Dendritic cell treated with granulocyte-macrophage colony-stimulating factor and Interleukin-4, amounts not matched to agents 40 ng/mL and 50 ng/mL, for 4 days (primary cell): ENCODE measurements at regions not wholly inside any gene's neighbourhood (a gene's known extent, or its start where the extent isn't known, plus 50 kb on each side); places are given as distances from the start of the nearest gene placed in this dataset.

Experiments
- H3K27ac Mint-ChIP-seq: one replicate; pipeline ENCODE4 v1.8.0; 2022; ENCODE audit warnings: mild to moderate bottlenecking, mixed read lengths
- H3K27me3 Mint-ChIP-seq: one replicate; pipeline ENCODE4 v1.8.0; 2022; ENCODE audit warnings: mild to moderate bottlenecking, mixed read lengths
- H3K36me3 Mint-ChIP-seq: one replicate; pipeline ENCODE4 v1.8.0; 2022; ENCODE audit warnings: low read depth, mixed read lengths
- H3K4me1 Mint-ChIP-seq: one replicate; pipeline ENCODE4 v1.8.0; 2022; ENCODE audit warnings: low read depth, mixed read lengths
- H3K4me3 Mint-ChIP-seq: one replicate; pipeline ENCODE4 v1.8.0; 2022; ENCODE audit warnings: mild to moderate bottlenecking, moderate library complexity, mixed read lengths
- H3K9me3 Mint-ChIP-seq: one replicate; pipeline ENCODE4 v1.8.0; 2022; ENCODE audit warnings: mixed read lengths
- intact Hi-C: fragments of 100-400 bp; cut with micrococcal nuclease; formaldehyde crosslinking; loops from one replicate; pipeline ENCODE4 v1.15.0; 2022

DNA sequence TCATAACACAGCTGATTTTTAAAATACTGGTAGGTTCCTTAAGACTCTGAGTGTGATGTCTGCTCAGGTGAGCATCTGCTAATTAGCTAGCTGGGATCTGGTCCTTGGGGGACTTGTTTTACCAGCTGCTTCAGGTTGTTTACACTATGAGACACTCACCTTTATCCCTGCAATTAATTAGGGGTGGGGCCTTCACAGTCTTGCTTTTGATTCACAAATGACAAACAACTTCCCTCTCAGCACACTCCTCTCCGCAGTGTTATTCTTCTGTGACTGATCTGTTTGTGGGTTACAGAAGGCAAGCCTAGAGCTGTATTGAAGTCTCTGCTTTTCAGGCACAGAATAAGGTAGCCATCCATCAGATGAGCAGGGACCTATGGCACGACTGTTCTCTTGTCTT is 62.0 kb upstream of the CD83 start:
- Mint-ChIP-seq H3K9me3 (no peaks in the 10 kb centered on the region), H3K4me1 (no peaks in the 10 kb centered on the region), H3K27ac (no peak overlapping the region), H3K36me3 (no peaks in the 10 kb centered on the region), H3K4me3 (no peak overlapping the region), H3K27me3 (peaks cover 38% of the 10 kb centered on the region)
- intact Hi-C loops: no loop called here

DNA sequence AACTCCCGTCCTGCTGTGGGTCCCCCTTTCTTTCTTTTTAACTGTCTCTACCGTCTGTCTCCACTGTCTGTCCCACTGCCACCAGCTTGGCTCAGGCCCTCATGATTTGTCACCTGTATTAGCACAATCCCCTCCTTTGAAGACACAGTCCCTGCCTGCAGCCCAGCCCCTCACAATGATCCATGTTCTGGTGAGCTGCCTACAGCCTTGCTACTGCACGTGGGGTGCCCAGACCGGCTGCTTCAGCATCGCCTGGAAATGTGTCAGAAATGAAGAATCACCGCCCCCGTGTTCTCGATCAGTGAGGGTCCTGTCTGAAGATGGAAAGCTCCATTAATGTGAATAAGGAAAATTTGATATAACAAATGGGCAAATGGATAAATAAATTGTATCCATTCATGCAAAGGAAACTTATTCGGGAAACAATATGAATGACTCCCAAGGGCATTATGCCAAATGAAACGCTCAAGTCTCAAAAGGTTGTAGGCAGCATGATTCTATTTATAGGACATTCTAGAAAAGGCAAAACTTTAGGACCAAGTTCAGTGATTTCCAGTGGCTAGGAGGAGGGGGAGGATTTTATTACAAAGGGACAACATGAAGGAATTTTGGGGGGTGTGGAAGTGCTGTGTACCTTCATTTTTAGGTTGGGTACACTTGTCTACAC is 59.4 kb upstream of the CD83 start:
- H3K4me3 Mint-ChIP-seq: no peak overlapping the region
- H3K27me3 Mint-ChIP-seq: peaks cover 42% of the 10 kb centered on the region
- H3K9me3 Mint-ChIP-seq: no peaks in the 10 kb centered on the region
- no peaks in the 10 kb centered on the region for H3K36me3 Mint-ChIP-seq
- intact Hi-C loops: no loop called here
- no peak overlapping the region for H3K27ac Mint-ChIP-seq
- no peaks in the 10 kb centered on the region for H3K4me1 Mint-ChIP-seq

DNA sequence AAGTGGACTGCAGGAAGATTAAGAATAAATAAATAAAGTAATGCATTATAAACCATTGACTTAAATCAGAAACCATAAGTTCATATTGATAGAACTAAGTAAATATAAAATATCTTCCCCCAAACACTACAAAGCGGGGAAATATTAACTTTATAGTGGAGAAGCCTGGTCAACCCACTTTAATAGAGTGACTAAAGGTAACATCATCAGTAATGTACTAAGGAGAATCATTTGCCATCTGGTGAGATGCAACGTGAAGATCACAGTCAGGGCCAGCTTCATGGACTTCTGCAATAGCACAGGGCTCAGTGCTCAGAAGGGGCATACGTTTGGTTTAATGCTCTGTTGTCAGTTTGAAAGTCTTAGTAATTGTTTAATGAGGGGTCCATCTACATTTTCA is 58.8 kb upstream of the CD83 start:
- Mint-ChIP-seq H3K27me3 (peaks cover 45% of the 10 kb centered on the region), H3K9me3 (no peaks in the 10 kb centered on the region), H3K27ac (no peak overlapping the region), H3K36me3 (no peaks in the 10 kb centered on the region), H3K4me3 (no peak overlapping the region), H3K4me1 (no peaks in the 10 kb centered on the region)
- intact Hi-C loops: no loop called here

DNA sequence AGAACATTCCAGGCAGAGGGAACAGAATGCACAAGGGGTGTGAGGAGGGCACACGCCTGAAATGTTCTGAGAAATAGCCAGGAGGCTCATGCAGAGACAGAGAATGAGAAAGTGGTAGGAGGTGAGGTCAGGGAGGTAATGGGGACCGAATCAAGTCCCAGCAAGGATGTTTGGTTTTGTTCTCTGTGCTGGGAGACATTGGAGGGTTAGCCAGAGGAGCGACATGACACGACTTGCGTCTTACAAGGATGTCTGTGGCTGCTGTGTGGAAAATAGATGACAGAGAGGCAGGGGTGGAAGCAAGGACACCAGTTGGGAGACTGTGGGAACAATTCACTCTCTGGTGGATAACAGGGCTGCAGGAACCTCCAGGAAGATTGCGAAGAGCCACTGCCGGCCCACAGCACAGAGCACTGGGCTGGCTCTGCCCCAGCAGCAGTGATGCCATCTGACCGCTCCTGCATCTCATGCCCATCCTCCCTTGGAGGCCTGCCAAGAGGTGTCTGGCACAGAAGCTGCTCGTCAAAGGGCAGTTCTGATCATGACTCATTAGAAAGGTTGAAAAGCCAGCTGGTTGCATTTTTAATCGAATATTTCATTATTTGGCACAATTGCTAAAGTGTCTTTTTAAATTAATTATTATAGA is 57.7 kb upstream of the CD83 start:
- peaks cover 43% of the 10 kb centered on the region for H3K27me3 Mint-ChIP-seq
- intact Hi-C loops: loop anchor here (5.0 kb wide), 1 partner anchor 723 kb away; no protein-coding TSS in a partner anchor

GRCh38 chr6:14060971-14061370 is 56.6 kb upstream of the CD83 start:
- H3K27me3 Mint-ChIP-seq: peaks cover 48% of the 10 kb centered on the region
- no peaks in the 10 kb centered on the region for H3K36me3 Mint-ChIP-seq
- H3K4me3 Mint-ChIP-seq: no peak overlapping the region
- intact Hi-C loops: loop anchor here (5.0 kb wide), 1 partner anchor 724 kb away; no protein-coding TSS in a partner anchor
- H3K9me3 Mint-ChIP-seq: no peaks in the 10 kb centered on the region
- peaks cover 6% of the 10 kb centered on the region for H3K4me1 Mint-ChIP-seq
- no peak overlapping the region for H3K27ac Mint-ChIP-seq

More for the DNA sequence above, 57.7 kb upstream of the CD83 start:
- Mint-ChIP-seq H3K36me3 (no peaks in the 10 kb centered on the region), H3K27ac (no peak overlapping the region), H3K9me3 (no peaks in the 10 kb centered on the region), H3K4me1 (no peaks in the 10 kb centered on the region), H3K4me3 (no peak overlapping the region)

GRCh38 chr6:14061643-14062042 is 55.9 kb upstream of the CD83 start:
- Mint-ChIP-seq H3K4me3 (no peak overlapping the region), H3K27me3 (peaks cover 48% of the 10 kb centered on the region), H3K9me3 (no peaks in the 10 kb centered on the region), H3K36me3 (no peaks in the 10 kb centered on the region), H3K27ac (no peak overlapping the region), H3K4me1 (peaks cover 10% of the 10 kb centered on the region)
- intact Hi-C loops: loop anchor here (5.0 kb wide), 1 partner anchor 724 kb away; no protein-coding TSS in a partner anchor

DNA sequence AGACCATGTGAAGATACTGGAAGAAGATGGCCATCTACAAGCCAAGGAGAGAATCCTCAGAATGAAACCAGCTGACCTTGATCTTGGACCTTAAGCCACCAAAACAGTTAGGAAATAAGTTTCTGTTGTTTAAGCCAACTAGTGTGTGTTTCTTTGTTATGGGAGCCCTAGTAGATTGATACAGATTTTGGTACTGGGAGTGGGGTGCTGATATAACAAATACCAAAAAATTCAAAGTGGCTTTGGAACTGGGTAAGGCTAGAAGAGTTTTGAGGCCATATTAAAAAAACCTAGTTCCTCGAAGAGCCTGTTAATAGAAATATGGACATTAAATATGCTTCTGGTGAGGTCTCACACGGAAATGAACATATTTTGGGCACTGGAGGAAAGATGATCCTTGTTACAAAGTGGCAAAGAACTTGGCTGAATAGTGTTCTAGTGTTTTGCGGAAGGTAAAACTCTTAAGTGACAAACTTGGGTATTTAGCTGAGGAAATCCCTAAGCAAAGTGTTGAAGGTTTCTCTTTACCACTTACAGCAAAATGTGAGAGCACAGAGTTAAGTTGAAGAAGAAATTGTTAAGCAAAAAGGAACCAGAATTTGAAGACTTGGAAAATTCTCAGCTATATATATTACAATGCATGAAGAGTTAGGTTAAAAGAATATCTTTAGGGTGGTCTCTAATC is 55.1 kb upstream of the CD83 start:
- H3K36me3 Mint-ChIP-seq: no peaks in the 10 kb centered on the region
- H3K9me3 Mint-ChIP-seq: no peaks in the 10 kb centered on the region
- H3K27ac Mint-ChIP-seq: no peak overlapping the region
- intact Hi-C loops: loop anchor here (5.0 kb wide), 1 partner anchor 725 kb away; no protein-coding TSS in a partner anchor
- peaks cover 14% of the 10 kb centered on the region for H3K4me1 Mint-ChIP-seq
- peaks cover 46% of the 10 kb centered on the region for H3K27me3 Mint-ChIP-seq
- no peak overlapping the region for H3K4me3 Mint-ChIP-seq

DNA sequence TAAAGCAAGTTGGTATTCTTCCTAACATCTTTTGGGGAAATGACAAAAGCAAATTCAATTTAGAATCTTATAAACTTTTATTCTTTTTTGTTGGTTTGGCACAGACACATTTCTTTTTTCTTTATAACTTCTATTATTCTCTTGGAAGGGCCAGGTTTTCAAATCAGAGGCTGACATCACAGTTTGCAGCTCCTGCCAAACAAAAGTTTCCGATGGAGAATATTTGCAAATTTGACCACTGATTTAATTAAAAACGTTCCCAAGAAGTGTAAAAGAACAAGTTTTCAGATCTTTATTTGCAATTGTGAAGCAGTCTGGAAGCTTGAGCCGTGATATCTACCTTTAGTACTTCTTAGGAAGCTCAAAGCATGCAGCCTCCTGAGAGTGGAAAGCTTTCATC is 53.8 kb upstream of the CD83 start:
- Mint-ChIP-seq H3K9me3 (no peaks in the 10 kb centered on the region), H3K4me3 (no peak overlapping the region), H3K27ac (no peak overlapping the region), H3K36me3 (no peaks in the 10 kb centered on the region), H3K4me1 (peaks cover 24% of the 10 kb centered on the region), H3K27me3 (peaks cover 46% of the 10 kb centered on the region)
- intact Hi-C loops: loop anchor here (5.0 kb wide), 1 partner anchor 726 kb away; no protein-coding TSS in a partner anchor

GRCh38 chr6:14065350-14065749 is 52.2 kb upstream of the CD83 start:
- H3K27me3 Mint-ChIP-seq: peaks cover 39% of the 10 kb centered on the region
- intact Hi-C loops: loop anchor here (5.0 kb wide), 1 partner anchor 77 kb away; no protein-coding TSS in a partner anchor
- no peak overlapping the region for H3K27ac Mint-ChIP-seq
- H3K36me3 Mint-ChIP-seq: no peaks in the 10 kb centered on the region
- no peaks in the 10 kb centered on the region for H3K9me3 Mint-ChIP-seq
- H3K4me1 Mint-ChIP-seq: peaks cover 24% of the 10 kb centered on the region
- no peak overlapping the region for H3K4me3 Mint-ChIP-seq

GRCh38 chr6:14066782-14067406 is 50.7 kb upstream of the CD83 start:
- Mint-ChIP-seq H3K4me3 (no peak overlapping the region), H3K36me3 (no peaks in the 10 kb centered on the region), H3K27ac (peak overlapping the region; percentile 27), H3K27me3 (peaks cover 32% of the 10 kb centered on the region), H3K9me3 (no peaks in the 10 kb centered on the region), H3K4me1 (peaks cover 24% of the 10 kb centered on the region)
- intact Hi-C loops: loop anchor here (2.0 to 5.0 kb wide), 3 partner anchors 75 to 272 kb away; no protein-coding TSS in a partner anchor

GRCh38 chr6:14067656-14068055 is 49.9 kb upstream of the CD83 start:
- Mint-ChIP-seq H3K27ac (peak overlapping the region; percentile 43), H3K4me1 (peaks cover 24% of the 10 kb centered on the region), H3K4me3 (no peak overlapping the region), H3K9me3 (no peaks in the 10 kb centered on the region), H3K36me3 (no peaks in the 10 kb centered on the region), H3K27me3 (peaks cover 25% of the 10 kb centered on the region)
- intact Hi-C loops: loop anchor here (2.0 to 5.0 kb wide), 3 partner anchors 75 to 273 kb away; no protein-coding TSS in a partner anchor
